CD8-positive, alpha-beta memory T cell (primary cell): ENCODE measurements at regions not wholly inside any gene's neighbourhood (a gene's known extent, or its start where the extent isn't known, plus 50 kb on each side); places are given as distances from the start of the nearest gene placed in this dataset.
A peak's percentile ranks its signal among the peaks of the same experiment; 100 is the strongest.
"Not testable (repeated sequence)": the region's sequence is repeated elsewhere in the genome, so short reads cannot be mapped to it uniquely, and the experiment has no call there.

Experiments used
- CTCF ChIA-PET: fragments of 350-600 bp; sonication (Branson Sonifier 250); formaldehyde crosslinking; loops from one replicate; lab custom pipeline; 2021; ENCODE audit warnings: antibody characterized with exemption; lab: Charles Lee
- POLR2A ChIA-PET: fragments of 350-600 bp; sonication (Branson Sonifier 250); formaldehyde crosslinking; loops from one replicate; lab custom pipeline; 2021; ENCODE audit warnings: antibody characterized with exemption; lab: Charles Lee
- DNase-seq, 5 donors: peaks; one replicate each; pipeline versions ENCODE4 v3.0.0 to v3.0.0-alpha.2; 2020 to 2022; ENCODE audit warnings: mixed read lengths in 1 of 5
- H3K27ac ChIP-seq: one replicate; pipeline ENCODE4 v1.7.0; 2013; ENCODE audit warnings: low read depth, mild to moderate bottlenecking, low read length, moderate library complexity
- H3K27me3 ChIP-seq: 2 replicates; pipeline ENCODE4 v1.7.0; 2013; ENCODE audit warnings: low read length, mild to moderate bottlenecking; ENCODE audit not compliant: insufficient read depth, poor library complexity, severe bottlenecking
- H3K36me3 ChIP-seq: 2 replicates; pipeline ENCODE4 v1.7.0; 2013; ENCODE audit warnings: mild to moderate bottlenecking, low read length, moderate library complexity; ENCODE audit not compliant: insufficient read depth
- H3K4me1 ChIP-seq: 2 replicates; pipeline ENCODE4 v1.7.0; 2013; ENCODE audit warnings: mild to moderate bottlenecking, low read length, moderate library complexity; ENCODE audit not compliant: insufficient read depth
- H3K4me3 ChIP-seq: 2 replicates; pipeline ENCODE4 v1.7.0; 2013; ENCODE audit warnings: mild to moderate bottlenecking, low read length
- H3K9me3 ChIP-seq: 2 replicates; pipeline ENCODE4 v1.7.0; 2013; ENCODE audit warnings: mild to moderate bottlenecking, low read length
- H3K27ac Mint-ChIP-seq, 8 donors: one replicate each; pipeline ENCODE4 v1.8.0; 2020 to 2021; ENCODE audit warnings: mixed read lengths in 8 of 8, mild to moderate bottlenecking in 6 of 8, inconsistent platforms in 3 of 8, moderate library complexity in 3 of 8
- H3K27me3 Mint-ChIP-seq, 2 donors: one replicate each; pipeline ENCODE4 v1.8.0; 2020 to 2021; ENCODE audit warnings: mixed read lengths in 2 of 2, mild to moderate bottlenecking in 1 of 2, moderate library complexity in 1 of 2
- H3K36me3 Mint-ChIP-seq, 3 donors: one replicate each; pipeline ENCODE4 v1.8.0; 2020 to 2021; ENCODE audit warnings: mixed read lengths in 3 of 3, inconsistent platforms in 1 of 3, mild to moderate bottlenecking in 1 of 3
- H3K4me1 Mint-ChIP-seq, 3 donors: one replicate each; pipeline ENCODE4 v1.8.0; 2020 to 2021; ENCODE audit warnings: mixed read lengths in 3 of 3, inconsistent platforms in 1 of 3, mild to moderate bottlenecking in 1 of 3
- H3K4me3 Mint-ChIP-seq, 7 donors: one replicate each; pipeline ENCODE4 v1.8.0; 2020 to 2021; ENCODE audit warnings: mixed read lengths in 7 of 7, mild to moderate bottlenecking in 6 of 7, moderate library complexity in 4 of 7, inconsistent platforms in 2 of 7
- H3K9me3 Mint-ChIP-seq, 5 donors: one replicate each; pipeline ENCODE4 v1.8.0; 2020 to 2022; ENCODE audit warnings: mixed read lengths in 5 of 5, mild to moderate bottlenecking in 3 of 5, moderate library complexity in 2 of 5, inconsistent platforms in 1 of 5

DNA sequence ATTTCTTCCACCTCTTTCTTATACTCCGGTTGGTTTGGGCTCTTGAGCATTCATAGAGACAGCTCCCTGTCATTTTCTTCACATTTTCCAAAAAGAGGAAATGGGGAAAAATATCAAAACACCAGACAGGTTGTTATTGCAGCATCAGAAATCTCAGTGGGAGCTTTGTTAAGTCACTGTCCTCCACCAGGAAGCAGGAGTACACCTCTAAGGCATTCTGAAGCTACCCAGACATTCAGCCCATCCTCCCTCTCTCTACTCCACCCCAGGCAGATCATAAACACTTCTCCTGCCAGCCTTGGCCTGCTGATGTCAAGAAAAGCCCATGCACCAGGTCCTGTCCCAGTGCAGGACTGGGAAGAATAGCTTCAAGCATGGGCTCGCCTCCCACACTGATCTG, 1198.3 kb downstream of the VRK1 start:
- no peak overlapping the region for H3K27ac ChIP-seq

DNA sequence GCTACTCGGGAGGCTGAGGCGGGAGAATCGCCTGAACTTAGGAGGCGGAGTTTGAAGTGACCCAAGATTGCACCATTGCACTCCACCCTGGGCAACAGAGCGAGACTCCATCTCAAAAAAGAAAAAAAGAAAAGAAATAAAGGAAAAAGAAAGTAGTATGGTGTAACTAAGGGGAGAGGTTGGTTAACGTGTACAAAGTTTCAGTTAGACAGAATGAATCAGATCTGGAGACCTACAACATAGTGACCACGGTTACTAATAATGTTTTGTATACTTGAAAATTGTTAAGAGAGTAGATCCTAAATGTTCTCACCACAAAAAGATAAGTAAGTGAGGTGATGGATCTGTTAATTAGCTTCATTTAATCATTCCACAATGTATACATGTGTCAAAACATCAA, 1208.8 kb downstream of the VRK1 start:
- Histone ChIP-seq H3K36me3 (no peaks in the 10 kb centered on the region), H3K4me3 (no peak overlapping the region), H3K27ac (no peak overlapping the region), H3K27me3 (no peaks in the 10 kb centered on the region), H3K9me3 (no peaks in the 10 kb centered on the region), H3K4me1 (peaks cover 3% of the 10 kb centered on the region)
- peaks cover 0 to 2% (median 0%) of the 10 kb centered on the region in 5 donors for H3K9me3 Mint-ChIP-seq
- peaks cover 0 to 2% of the 10 kb centered on the region in 2 donors for H3K27me3 Mint-ChIP-seq
- H3K4me1 Mint-ChIP-seq, result peaks cover 7 to 12% (median 11%) of the 10 kb centered on the region in 3 donors
- POLR2A ChIA-PET, result no interaction called here
- CTCF ChIA-PET, result no interaction called here
- DNase-seq, result no peak
- no peak overlapping the region for H3K4me3 Mint-ChIP-seq
- H3K27ac Mint-ChIP-seq, result no peak overlapping the region
- H3K36me3 Mint-ChIP-seq, result peaks cover 0 to 13% (median 2%) of the 10 kb centered on the region in 3 donors

More for the DNA sequence above, 1198.3 kb downstream of the VRK1 start:
- Mint-ChIP-seq H3K27ac (peak overlapping the region; percentile 72 to 96 (median 88)), H3K9me3 (no peaks in the 10 kb centered on the region), H3K36me3 (peaks cover 0 to 4% (median 0%) of the 10 kb centered on the region in 3 donors), H3K4me1 (peaks cover 42 to 61% (median 45%) of the 10 kb centered on the region in 3 donors), H3K27me3 (no peaks in the 10 kb centered on the region), H3K4me3 (peak overlapping the region in 6 of 7 donors; percentile 37 to 66 (median 52))
- no peak overlapping the region for H3K4me3 ChIP-seq
- ChIA-PET POLR2A (interaction anchor here (1.8 kb wide), 1 partner anchor 12 kb away, joined by 5 read pairs; no protein-coding TSS in a partner anchor), CTCF (interaction anchor here (1.4 to 2.0 kb wide), 2 partner anchors 14 to 17 kb away, joined by 3 to 8 read pairs; no protein-coding TSS in a partner anchor)
- peaks cover 77% of the 10 kb centered on the region for H3K4me1 ChIP-seq
- no peaks in the 10 kb centered on the region for H3K9me3 ChIP-seq
- no peaks in the 10 kb centered on the region for H3K36me3 ChIP-seq
- H3K27me3 ChIP-seq, result no peaks in the 10 kb centered on the region
- peak in 1 of 5 donors; percentile 35 for DNase-seq

DNA sequence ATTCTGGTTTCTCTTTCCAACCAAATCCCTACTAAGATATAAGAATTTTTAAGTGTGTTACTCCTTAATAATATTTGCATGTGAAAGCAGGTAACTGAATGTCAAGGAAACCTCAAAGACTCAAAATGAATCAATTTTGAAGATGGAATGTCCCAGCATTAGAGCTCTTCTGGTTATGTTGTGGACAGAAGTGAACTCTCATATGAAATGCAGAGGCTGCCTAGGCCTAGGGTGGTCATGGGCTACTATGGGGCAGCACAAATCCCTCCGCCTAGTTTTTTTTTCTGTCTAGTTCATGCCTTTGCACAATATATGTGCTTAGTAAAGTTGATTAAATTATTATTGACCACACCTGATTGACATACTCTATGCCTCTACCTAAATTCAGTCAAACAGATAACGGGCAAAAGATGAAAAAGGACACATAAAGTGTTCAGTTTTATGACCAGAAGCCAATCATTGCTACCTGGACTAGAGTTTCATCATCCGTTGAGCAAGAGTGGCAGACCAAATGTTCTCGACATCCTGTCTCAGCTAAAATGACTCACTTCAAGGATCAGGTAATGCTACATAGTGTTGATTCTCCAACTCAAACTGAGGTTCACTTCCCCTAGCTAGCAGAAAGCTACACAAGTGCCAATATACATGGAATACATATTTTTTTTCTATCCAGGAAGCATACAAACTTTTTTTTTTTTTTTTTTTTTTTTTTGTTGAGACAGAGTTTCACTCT, 1211.4 kb downstream of the VRK1 start:
- no peak for DNase-seq
- POLR2A ChIA-PET, result interaction anchor here (0.6 to 1.4 kb wide), 3 partner anchors 12 to 1281 kb away, joined by 5 to 12 read pairs (median 7); no protein-coding TSS in a partner anchor
- no peak overlapping the region for H3K27ac ChIP-seq
- peaks cover 9% of the 10 kb centered on the region for H3K4me1 ChIP-seq
- peaks cover 0 to 3% (median 0%) of the 10 kb centered on the region in 3 donors for H3K36me3 Mint-ChIP-seq
- peaks cover 0 to 1% (median 0%) of the 10 kb centered on the region in 5 donors for H3K9me3 Mint-ChIP-seq
- H3K27me3 ChIP-seq, result no peaks in the 10 kb centered on the region
- H3K27me3 Mint-ChIP-seq, result peaks cover 0 to 2% of the 10 kb centered on the region in 2 donors
- H3K9me3 ChIP-seq, result no peaks in the 10 kb centered on the region
- no peak overlapping the region for H3K4me3 Mint-ChIP-seq
- no peaks in the 10 kb centered on the region for H3K36me3 ChIP-seq
- CTCF ChIA-PET, result no interaction called here
- H3K4me3 ChIP-seq, result no peak overlapping the region
- H3K27ac Mint-ChIP-seq, result peak overlapping the region in 1 of 8 donors; percentile 26
- peaks cover 7 to 26% (median 17%) of the 10 kb centered on the region in 3 donors for H3K4me1 Mint-ChIP-seq

DNA sequence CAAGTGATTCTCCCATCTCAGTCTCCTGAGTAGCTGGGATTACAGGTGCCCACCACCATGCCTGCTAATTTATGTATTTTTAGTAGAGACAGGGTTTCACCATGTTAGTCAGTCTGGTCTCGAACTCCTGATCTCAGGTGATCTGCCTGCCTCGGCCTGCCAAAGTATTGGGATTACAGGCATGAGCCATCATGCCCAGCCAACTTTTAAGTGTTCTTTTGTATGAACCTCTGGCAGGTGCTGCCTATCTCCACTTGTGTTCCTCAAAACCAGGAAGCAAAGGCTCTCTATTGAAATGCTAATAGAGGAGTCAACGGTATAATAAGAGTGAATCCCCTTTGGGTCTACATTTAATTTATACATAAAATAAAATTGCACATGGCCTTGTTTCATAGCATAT, 1212.0 kb downstream of the VRK1 start:
- H3K9me3 ChIP-seq, H3K27ac Mint-ChIP-seq, DNase-seq, H3K36me3 ChIP-seq, H3K27me3 ChIP-seq, CTCF ChIA-PET, H3K36me3 Mint-ChIP-seq, H3K4me1 ChIP-seq, H3K27me3 Mint-ChIP-seq, H3K27ac ChIP-seq, H3K4me3 Mint-ChIP-seq, H3K4me3 ChIP-seq, H3K9me3 Mint-ChIP-seq: not testable (repeated sequence)
- POLR2A ChIA-PET, result interaction anchor here (0.7 kb wide), 1 partner anchor 159 kb away, joined by 12 read pairs; no protein-coding TSS in a partner anchor
- H3K4me1 Mint-ChIP-seq, result peaks cover 9 to 31% (median 20%) of the 10 kb centered on the region in 3 donors

DNA sequence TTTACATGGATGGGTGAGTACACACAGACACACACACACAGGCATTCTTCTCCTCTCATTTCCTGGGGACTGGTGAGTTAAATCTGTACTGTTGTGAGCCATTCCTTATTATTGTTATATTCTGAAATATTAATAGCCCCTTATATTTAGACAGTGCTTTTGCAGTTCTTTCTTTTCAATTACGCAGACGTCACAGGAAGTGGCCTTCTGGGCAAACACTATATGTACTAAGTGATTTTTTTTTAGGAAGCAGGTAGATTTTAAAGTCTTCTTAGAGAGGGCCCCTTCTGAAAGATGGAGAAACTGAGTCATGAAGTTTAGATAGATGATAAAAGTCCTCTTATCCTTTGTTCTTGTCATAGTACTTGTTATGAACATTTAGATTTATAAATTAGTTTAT, 1213.6 kb downstream of the VRK1 start:
- H3K27me3 ChIP-seq, result no peaks in the 10 kb centered on the region
- POLR2A ChIA-PET, result interaction anchor here (0.6 kb wide), 1 partner anchor 91 kb away, joined by 3 read pairs; no protein-coding TSS in a partner anchor
- H3K27me3 Mint-ChIP-seq, result no peaks in the 10 kb centered on the region
- H3K36me3 ChIP-seq, result no peaks in the 10 kb centered on the region
- CTCF ChIA-PET, result no interaction called here
- no peak overlapping the region for H3K4me3 ChIP-seq
- peak overlapping the region in 2 of 8 donors; percentile 11 to 48 for H3K27ac Mint-ChIP-seq
- no peak overlapping the region for H3K4me3 Mint-ChIP-seq
- no peak overlapping the region for H3K27ac ChIP-seq
- H3K9me3 ChIP-seq, result no peaks in the 10 kb centered on the region
- peaks cover 26% of the 10 kb centered on the region for H3K4me1 ChIP-seq
- DNase-seq, result no peak
- no peaks in the 10 kb centered on the region for H3K9me3 Mint-ChIP-seq
- H3K4me1 Mint-ChIP-seq, result peaks cover 20 to 47% (median 34%) of the 10 kb centered on the region in 3 donors
- H3K36me3 Mint-ChIP-seq, result no peaks in the 10 kb centered on the region

DNA sequence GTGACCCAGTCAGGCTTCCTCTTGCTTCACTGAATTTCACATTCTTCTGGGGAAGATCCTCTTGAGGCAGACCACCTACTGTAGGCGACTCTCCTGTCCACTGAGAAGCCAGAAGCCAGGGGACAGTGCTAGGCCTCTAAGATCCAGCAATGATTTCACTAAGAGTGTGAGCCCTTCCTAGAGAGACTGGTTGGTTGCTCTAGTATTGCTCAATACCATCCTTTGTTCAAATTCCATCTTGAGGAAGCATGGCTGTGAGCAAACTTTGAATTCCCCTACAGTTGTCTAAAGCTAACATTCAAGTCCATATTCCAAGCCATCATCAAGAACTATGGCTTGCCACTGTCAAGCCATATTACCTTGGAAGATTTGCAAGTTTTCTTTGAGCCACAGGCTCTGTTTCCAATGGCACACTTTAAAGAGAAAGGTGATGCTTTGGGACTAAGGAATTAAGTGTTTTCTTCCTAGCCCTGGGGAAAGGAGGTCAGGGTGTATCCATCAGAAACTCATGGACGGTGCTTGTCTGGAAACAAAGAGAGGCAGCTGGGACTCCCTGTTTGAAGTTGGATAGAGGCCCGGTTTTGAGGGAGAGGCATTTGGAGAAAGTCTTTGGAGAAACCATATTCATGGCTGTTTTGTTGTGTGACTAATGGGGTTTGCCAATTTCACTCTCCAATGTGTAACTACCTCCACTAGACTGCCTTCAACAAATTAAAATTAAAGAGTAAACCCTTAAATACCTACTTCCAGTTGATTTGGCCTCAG, 1217.9 kb downstream of the VRK1 start:
- peaks cover 51 to 84% (median 63%) of the 10 kb centered on the region in 3 donors for H3K4me1 Mint-ChIP-seq
- no peaks in the 10 kb centered on the region for H3K9me3 Mint-ChIP-seq
- Histone ChIP-seq H3K27ac (no peak overlapping the region), H3K4me3 (no peak overlapping the region), H3K27me3 (no peaks in the 10 kb centered on the region), H3K4me1 (peaks cover 63% of the 10 kb centered on the region), H3K36me3 (no peaks in the 10 kb centered on the region), H3K9me3 (no peaks in the 10 kb centered on the region)
- peak overlapping the region in 2 of 8 donors; percentile 39 to 50 for H3K27ac Mint-ChIP-seq
- no peaks in the 10 kb centered on the region for H3K27me3 Mint-ChIP-seq
- no peaks in the 10 kb centered on the region for H3K36me3 Mint-ChIP-seq
- CTCF ChIA-PET, result interaction anchor here (1.0 to 1.3 kb wide), 3 partner anchors 8 to 1251 kb away, joined by 3 to 4 read pairs (median 4); no protein-coding TSS in a partner anchor
- no peak for DNase-seq
- H3K4me3 Mint-ChIP-seq, result no peak overlapping the region
- POLR2A ChIA-PET, result interaction anchor here (1.2 kb wide), 1 partner anchor 38 kb away, joined by 4 read pairs; no protein-coding TSS in a partner anchor

DNA sequence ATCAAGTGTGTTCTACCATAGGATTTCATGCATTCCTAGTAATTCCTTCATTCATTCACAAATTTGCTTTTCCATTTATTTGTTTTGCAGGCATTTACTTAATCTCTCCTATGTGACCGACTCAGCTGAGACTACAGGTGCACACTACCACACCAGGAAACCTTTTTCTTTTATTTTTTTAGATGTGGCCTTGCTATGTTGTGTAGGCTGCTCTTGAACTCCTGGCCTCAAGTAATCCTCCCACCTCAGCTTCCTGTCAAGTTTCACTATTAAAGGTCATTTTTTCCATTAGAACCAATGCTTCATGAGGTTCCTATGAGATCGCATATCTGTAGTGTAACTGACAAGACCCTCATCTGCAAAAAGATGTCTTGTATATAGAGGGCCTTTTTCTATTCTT, 1218.7 kb downstream of the VRK1 start:
- H3K36me3 ChIP-seq, result no peaks in the 10 kb centered on the region
- H3K4me3 ChIP-seq, result no peak overlapping the region
- CTCF ChIA-PET, result interaction anchor here (1.3 to 4.1 kb wide), 3 partner anchors 19 to 1250 kb away, joined by 4 to 18 read pairs (median 4); no protein-coding TSS in a partner anchor
- H3K4me1 Mint-ChIP-seq, result peaks cover 54 to 85% (median 58%) of the 10 kb centered on the region in 3 donors
- H3K27ac ChIP-seq, result no peak overlapping the region
- no peaks in the 10 kb centered on the region for H3K9me3 ChIP-seq
- peaks cover 65% of the 10 kb centered on the region for H3K4me1 ChIP-seq
- H3K27ac Mint-ChIP-seq, result peak overlapping the region in 4 of 8 donors; percentile 19 to 71 (median 64)
- H3K9me3 Mint-ChIP-seq, result no peaks in the 10 kb centered on the region
- peak in 1 of 5 donors; percentile 23 for DNase-seq
- H3K27me3 ChIP-seq, result no peaks in the 10 kb centered on the region
- POLR2A ChIA-PET, result interaction anchor here (0.6 to 1.2 kb wide), 2 partner anchors 39 to 689 kb away, joined by 4 to 7 read pairs; no protein-coding TSS in a partner anchor
- no peaks in the 10 kb centered on the region for H3K27me3 Mint-ChIP-seq
- peak overlapping the region in 3 of 7 donors; percentile 8 to 49 (median 19) for H3K4me3 Mint-ChIP-seq
- no peaks in the 10 kb centered on the region for H3K36me3 Mint-ChIP-seq
